SK-N-SH (cell line): ENCODE measurements at regions not wholly inside any gene's neighbourhood (a gene's known extent, or its start where the extent isn't known, plus 50 kb on each side); places are given as distances from the start of the nearest gene placed in this dataset.

ENCODE experiments used
- CTCF ChIA-PET: fragments of 300-600, 350-600 bp; formaldehyde crosslinking; extraction: SDS; loops from one replicate; lab custom pipeline; 2021; lab: Yijun Ruan, JAX
- POLR2A ChIA-PET: fragments of 350-600 bp; sonication (Branson Sonifier 250); formaldehyde crosslinking; extraction: SDS; loops from one replicate; lab custom pipeline; 2020; ENCODE audit warnings: antibody characterized with exemption, inconsistent platforms; lab: Yijun Ruan, JAX
- DNase-seq: peaks from one replicate; pipeline ENCODE4 v3.0.0; 2012
- H2AFZ ChIP-seq: fragments of 200-600 bp; sonication (generic); 2 replicates; pipeline ENCODE4 v1.8.1; 2016; ENCODE audit warnings: antibody characterized with exemption, mild to moderate bottlenecking, low read depth
- H3F3A ChIP-seq: fragments of 200-600 bp; sonication (generic); replicated peaks from 2 replicates; pipeline ENCODE3; 2016; ENCODE audit warnings: antibody characterized with exemption, mild to moderate bottlenecking; ENCODE audit not compliant: insufficient read depth
- H3K27ac ChIP-seq, 2 experiments: fragments of 200-500 bp in 1 of 2; fragments of 200-600 bp in 1 of 2; sonication (Bioruptor generic) in 1 of 2; sonication (generic), shearing (Covaris generic) in 1 of 2; 2 replicates each; pipeline versions ENCODE4 v1.5.1 to v1.6.1; 2014 to 2016; ENCODE audit warnings: low read depth in 2 of 2, inconsistent platforms in 1 of 2, low read length in 1 of 2, mild to moderate bottlenecking in 1 of 2, mixed read lengths in 1 of 2
- H3K27me3 ChIP-seq: fragments of 200-600 bp; sonication (generic), shearing (Covaris generic); 2 replicates; pipeline ENCODE4 v1.6.1; 2016; ENCODE audit warnings: mixed run types; ENCODE audit not compliant: insufficient read depth
- H3K36me3 ChIP-seq, 2 experiments: fragments of 200-500 bp in 1 of 2; fragments of 200-600 bp in 1 of 2; sonication (Bioruptor generic) in 1 of 2; sonication (generic) in 1 of 2; replicated peaks in 1 of 2; 2 replicates each; pipeline versions ENCODE3 to v1.5.1; 2014 to 2016; ENCODE audit warnings: low read length in 1 of 2, mild to moderate bottlenecking in 1 of 2; ENCODE audit not compliant: insufficient read depth in 2 of 2, control insufficient read depth in 1 of 2
- H3K4me1 ChIP-seq, 2 experiments: fragments of 200-500 bp in 1 of 2; fragments of 200-600 bp in 1 of 2; sonication (Bioruptor generic) in 1 of 2; sonication (generic), shearing (Covaris generic) in 1 of 2; 2 replicates each; pipeline versions ENCODE4 v1.5.1 to v1.6.1; 2014 to 2016; ENCODE audit warnings: low read depth in 1 of 2, low read length in 1 of 2, mixed run types in 1 of 2; ENCODE audit not compliant: insufficient read depth in 2 of 2, control insufficient read depth in 1 of 2
- H3K4me2 ChIP-seq: fragments of 200-600 bp; sonication (generic), shearing (Covaris generic); 2 replicates; pipeline ENCODE4 v1.6.1; 2017; ENCODE audit warnings: mixed run types
- H3K4me3 ChIP-seq, 2 experiments: fragments of 200-500 bp in 1 of 2; fragments of 200-600 bp in 1 of 2; sonication (Bioruptor generic) in 1 of 2; sonication (generic), shearing (Covaris generic) in 1 of 2; 2 replicates each; pipeline versions ENCODE4 v1.5.1 to v1.8.1; 2014 to 2016; ENCODE audit warnings: low read depth in 2 of 2, inconsistent platforms in 1 of 2, low read length in 1 of 2, mild to moderate bottlenecking in 1 of 2, mixed read lengths in 1 of 2, moderate library complexity in 1 of 2
- H3K79me2 ChIP-seq: fragments of 200-600 bp; sonication (generic); 2 replicates; pipeline ENCODE4 v1.8.1; 2017; ENCODE audit warnings: mild to moderate bottlenecking; ENCODE audit not compliant: insufficient read depth
- H3K9ac ChIP-seq: fragments of 200-600 bp; sonication (generic); 2 replicates; pipeline ENCODE4 v1.6.1; 2017; ENCODE audit warnings: mixed run types
- H3K9me2 ChIP-seq: fragments of 200-600 bp; sonication (generic); 2 replicates; pipeline ENCODE4 v1.6.1; 2017; ENCODE audit warnings: mixed run types
- H3K9me3 ChIP-seq: fragments of 200-600 bp; sonication (generic); 2 replicates; pipeline ENCODE4 v1.6.1; 2017; ENCODE audit warnings: mixed run types, mild to moderate bottlenecking, moderate library complexity
- H4K20me1 ChIP-seq: fragments of 200-600 bp; sonication (generic); 2 replicates; pipeline ENCODE4 v1.6.1; 2017; ENCODE audit warnings: mild to moderate bottlenecking, mixed run types; ENCODE audit not compliant: insufficient read depth
- CHD2 ChIP-seq: fragments of 150-350 bp; IDR thresholded peaks from 2 replicates; pipeline ENCODE4 v1.6.1; 2018; ENCODE audit warnings: low read length; ENCODE audit not compliant: partially characterized antibody
- FOSL2 ChIP-seq: IDR thresholded peaks from 2 replicates; pipeline ENCODE4 v1.4.0; 2012; ENCODE audit warnings: low read depth, mild to moderate bottlenecking, moderate library complexity, borderline replicate concordance
- FOXJ3 ChIP-seq: sonication (generic); formaldehyde crosslinking; IDR thresholded peaks from 2 replicates; pipeline ENCODE4 v1.5.1; 2020; ENCODE audit warnings: mild to moderate bottlenecking, missing genetic modification reagents
- IRF3 ChIP-seq: fragments of 150-350 bp; IDR thresholded peaks from 2 replicates; pipeline ENCODE4 v1.6.1; 2016; ENCODE audit warnings: mild to moderate bottlenecking, low read depth, low read length
- JUND ChIP-seq: IDR thresholded peaks from 2 replicates; pipeline ENCODE4 v1.4.0; 2012
- NFIC ChIP-seq: IDR thresholded peaks from 2 replicates; pipeline ENCODE4 v1.4.0; 2012; ENCODE audit warnings: borderline replicate concordance
- RCOR1 ChIP-seq: fragments of 150-350 bp; IDR thresholded peaks from 2 replicates; pipeline ENCODE4 v1.6.1; 2017; ENCODE audit warnings: antibody characterized with exemption, low read length
- RXRA ChIP-seq: IDR thresholded peaks from 2 replicates; pipeline ENCODE4 v1.4.0; 2012; ENCODE audit warnings: low read depth, mild to moderate bottlenecking, borderline replicate concordance
- SMC3 ChIP-seq: IDR thresholded peaks from 2 replicates; pipeline ENCODE4 v1.6.1; 2012; ENCODE audit warnings: low read depth, low read length, improper control_type of control experiment
- TAF1 ChIP-seq: IDR thresholded peaks from 2 replicates; pipeline ENCODE4 v1.6.1; 2012; ENCODE audit warnings: low read depth, mild to moderate bottlenecking, low read length, moderate library complexity, borderline replicate concordance
- TCF12 ChIP-seq: IDR thresholded peaks from 2 replicates; pipeline ENCODE4 v1.4.0; 2012
- TEAD4 ChIP-seq: IDR thresholded peaks from 2 replicates; pipeline ENCODE4 v1.4.0; 2012; ENCODE audit warnings: mild to moderate bottlenecking, borderline replicate concordance; ENCODE audit not compliant: insufficient read depth
- USF1 ChIP-seq: IDR thresholded peaks from 2 replicates; pipeline ENCODE4 v1.4.0; 2012; ENCODE audit warnings: low read depth, borderline replicate concordance
- USF2 ChIP-seq: fragments of 150-350 bp; IDR thresholded peaks from 2 replicates; pipeline ENCODE4 v1.6.1; 2017; ENCODE audit warnings: antibody characterized with exemption, low read length, low read depth, borderline replicate concordance
- YY1 ChIP-seq: IDR thresholded peaks from 2 replicates; pipeline ENCODE4 v1.4.0; 2012; ENCODE audit warnings: low read depth, mild to moderate bottlenecking
- WGBS: methylation state at CpG from one replicate; pipeline ENCODE4 v1.1.6; 2017; ENCODE audit warnings: low lambda C conversion rate; 5-methylcytosine and 5-hydroxymethylcytosine counted together
- TF ChIP-seq, protein P1 (sequence below): IDR thresholded peaks from 2 replicates; pipeline ENCODE4 v1.4.0; 2012; ENCODE audit warnings: low read depth, borderline replicate concordance

- ChIA-PET POLR2A (no interaction called here), CTCF (no interaction called here)
- no peaks in the 10 kb centered on the region for H3K9me2 ChIP-seq
- H3K4me3 ChIP-seq: no peak overlapping the region
- H3K4me1 ChIP-seq: no peaks in the 10 kb centered on the region
- no peak overlapping the region for H3K4me2 ChIP-seq
- no peaks in the 10 kb centered on the region for H4K20me1 ChIP-seq
- no peak overlapping the region for H3K27ac ChIP-seq
- H3K79me2 ChIP-seq: no peaks in the 10 kb centered on the region
- H3K27me3 ChIP-seq: no peaks in the 10 kb centered on the region
- no peak overlapping the region for H2AFZ ChIP-seq
- no peaks in the 10 kb centered on the region for H3K36me3 ChIP-seq
- 62% methylated on average over 9 of the region's 10 CpGs for WGBS
- no peak for DNase-seq
- no peaks in the 10 kb centered on the region for H3F3A ChIP-seq
- H3K9me3 ChIP-seq: no peaks in the 10 kb centered on the region
- TF ChIP-seq FOSL2: no peak
- no peak for TF ChIP-seq FOXJ3 (CRISPR knock-in tag)
- no peak for TF ChIP-seq RXRA
- TF ChIP-seq TAF1: no peak
- TF ChIP-seq, protein P1, sequence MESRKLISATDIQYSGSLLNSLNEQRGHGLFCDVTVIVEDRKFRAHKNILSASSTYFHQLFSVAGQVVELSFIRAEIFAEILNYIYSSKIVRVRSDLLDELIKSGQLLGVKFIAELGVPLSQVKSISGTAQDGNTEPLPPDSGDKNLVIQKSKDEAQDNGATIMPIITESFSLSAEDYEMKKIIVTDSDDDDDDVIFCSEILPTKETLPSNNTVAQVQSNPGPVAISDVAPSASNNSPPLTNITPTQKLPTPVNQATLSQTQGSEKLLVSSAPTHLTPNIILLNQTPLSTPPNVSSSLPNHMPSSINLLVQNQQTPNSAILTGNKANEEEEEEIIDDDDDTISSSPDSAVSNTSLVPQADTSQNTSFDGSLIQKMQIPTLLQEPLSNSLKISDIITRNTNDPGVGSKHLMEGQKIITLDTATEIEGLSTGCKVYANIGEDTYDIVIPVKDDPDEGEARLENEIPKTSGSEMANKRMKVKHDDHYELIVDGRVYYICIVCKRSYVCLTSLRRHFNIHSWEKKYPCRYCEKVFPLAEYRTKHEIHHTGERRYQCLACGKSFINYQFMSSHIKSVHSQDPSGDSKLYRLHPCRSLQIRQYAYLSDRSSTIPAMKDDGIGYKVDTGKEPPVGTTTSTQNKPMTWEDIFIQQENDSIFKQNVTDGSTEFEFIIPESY: no peak
- TF ChIP-seq IRF3: no peak
- TF ChIP-seq USF2: no peak
- no peak for TF ChIP-seq YY1
- TF ChIP-seq SMC3: no peak
- no peak for TF ChIP-seq TEAD4
- no peak for TF ChIP-seq NFIC
- TF ChIP-seq JUND: no peak
- TF ChIP-seq RCOR1: no peak
- no peak for TF ChIP-seq TCF12
- no peak for TF ChIP-seq CHD2
- TF ChIP-seq USF1: no peak
- no peak overlapping the region for H3K9ac ChIP-seq
Observed at GRCh38 chr11:37967635-37968034, 1369.6 kb upstream of the RAG2 start.
